Fibroblast of skin of right biceps (primary cell): ENCODE measurements at regions not wholly inside any gene's neighbourhood (a gene's known extent, or its start where the extent isn't known, plus 50 kb on each side); places are given as distances from the start of the nearest gene placed in this dataset.

Experiments used
- DNase-seq: peaks from one replicate; pipeline ENCODE4 v3.0.0-alpha.2; 2013

- DNase-seq, result no peak
These were observed 548.2 kb upstream of the FAT1 start for GRCh38 chr4:187271848-187272247.

DNA sequence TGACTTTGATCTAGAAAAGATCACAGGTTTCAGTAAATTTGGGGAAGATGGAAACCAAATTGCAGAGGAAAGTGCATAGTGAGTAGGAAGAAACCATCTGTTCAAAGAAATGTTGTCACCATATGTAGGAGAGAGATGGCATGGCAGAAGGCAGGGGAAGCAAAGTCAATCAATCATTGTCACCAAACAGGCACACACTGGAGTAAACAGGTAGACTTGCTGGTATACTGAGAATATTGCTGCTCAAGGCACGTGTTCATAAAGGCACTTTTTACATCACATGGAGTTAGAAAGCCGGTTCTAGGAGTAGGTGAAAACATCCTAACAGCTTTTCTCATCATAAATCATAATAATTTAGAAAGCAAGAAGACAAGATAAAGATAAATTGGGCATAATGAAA lies 550.5 kb upstream of the FAT1 start:
- no peak for DNase-seq

GRCh38 chr4:187276736-187277408 lies 553.2 kb upstream of the FAT1 start:
- no peak for DNase-seq

DNA sequence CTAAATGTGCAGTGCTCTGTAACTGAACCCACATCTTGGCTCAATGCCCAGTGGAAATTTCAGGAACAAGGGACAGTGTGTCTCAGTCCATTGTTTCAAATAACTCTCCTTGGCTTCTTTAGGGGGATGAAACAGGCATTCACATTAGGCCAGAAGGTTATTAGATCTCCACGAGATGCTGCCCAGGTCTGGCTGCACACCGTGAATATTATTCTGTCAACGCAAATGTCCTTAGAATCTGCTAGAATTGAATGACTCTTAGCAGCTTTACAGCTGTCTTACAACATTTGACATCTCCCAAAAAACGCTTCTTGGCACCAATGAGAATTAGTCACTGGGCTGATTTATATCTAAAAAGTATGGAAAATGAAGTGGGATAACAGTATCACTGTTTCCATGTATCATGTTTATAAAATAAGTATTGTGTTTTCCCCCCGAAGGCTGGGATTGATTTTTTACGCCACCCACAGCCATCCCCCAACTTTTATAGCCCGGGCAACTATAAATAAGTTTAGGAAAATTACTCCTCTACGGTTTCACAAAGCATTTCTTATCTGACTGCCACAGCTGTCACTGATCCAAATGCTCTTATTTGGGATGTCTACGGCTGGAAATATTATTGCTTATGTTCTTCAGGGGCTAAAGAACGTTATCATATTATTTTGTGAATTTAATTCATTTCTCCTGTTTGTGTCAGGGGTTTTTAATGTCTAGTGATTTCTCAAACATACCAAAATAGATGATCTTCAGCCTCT lies 559.7 kb upstream of the FAT1 start:
- DNase-seq, result peak; percentile 33

DNA sequence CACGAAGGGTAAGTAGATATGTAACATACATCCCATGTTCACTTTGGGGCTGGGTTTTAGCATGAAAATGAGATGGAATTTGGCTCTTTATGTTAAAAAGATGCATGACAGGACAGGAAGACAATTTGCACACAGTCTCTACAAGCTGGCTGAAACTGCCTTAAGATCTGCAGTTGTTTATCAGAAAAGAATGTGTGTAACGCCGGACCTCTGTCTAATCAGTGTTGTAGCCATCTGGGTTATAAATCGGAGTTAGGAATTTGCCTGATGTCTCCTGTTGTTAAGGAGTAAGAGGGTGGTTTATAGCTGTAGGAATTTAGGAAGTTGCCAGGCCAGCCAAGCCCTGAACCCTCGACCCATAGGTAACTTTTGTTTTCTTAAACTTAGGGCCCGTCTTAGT lies 562.9 kb upstream of the FAT1 start:
- DNase-seq, result peak; percentile 41

- DNase-seq, result peak; percentile 62
These were observed 565.7 kb upstream of the FAT1 start for GRCh38 chr4:187289371-187289770.

- DNase-seq, result peak; percentile 87
These were observed 571.2 kb upstream of the FAT1 start for GRCh38 chr4:187294861-187295260.

DNA sequence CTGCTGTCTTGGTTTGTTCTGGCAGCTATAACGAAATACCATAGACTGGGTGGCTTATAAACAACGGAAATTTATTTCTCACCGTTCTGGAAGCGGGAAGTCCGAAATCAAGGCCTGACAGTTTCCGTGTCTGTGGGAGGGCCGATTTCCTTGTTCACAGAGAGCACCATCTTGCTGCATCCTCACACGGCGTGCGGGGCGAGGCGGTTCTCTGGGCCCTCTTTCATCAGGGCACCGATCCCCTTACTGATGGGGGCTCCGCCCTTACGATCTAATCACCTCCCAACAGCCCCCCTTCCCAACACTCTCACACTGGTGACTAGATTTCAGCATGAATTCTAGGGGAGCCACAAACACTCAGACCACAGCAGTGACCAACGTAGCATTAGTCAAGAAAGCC lies 578.3 kb upstream of the FAT1 start:
- DNase-seq, result no peak

- peak; percentile 40 for DNase-seq
These were observed 578.9 kb upstream of the FAT1 start for GRCh38 chr4:187302457-187303150.

DNA sequence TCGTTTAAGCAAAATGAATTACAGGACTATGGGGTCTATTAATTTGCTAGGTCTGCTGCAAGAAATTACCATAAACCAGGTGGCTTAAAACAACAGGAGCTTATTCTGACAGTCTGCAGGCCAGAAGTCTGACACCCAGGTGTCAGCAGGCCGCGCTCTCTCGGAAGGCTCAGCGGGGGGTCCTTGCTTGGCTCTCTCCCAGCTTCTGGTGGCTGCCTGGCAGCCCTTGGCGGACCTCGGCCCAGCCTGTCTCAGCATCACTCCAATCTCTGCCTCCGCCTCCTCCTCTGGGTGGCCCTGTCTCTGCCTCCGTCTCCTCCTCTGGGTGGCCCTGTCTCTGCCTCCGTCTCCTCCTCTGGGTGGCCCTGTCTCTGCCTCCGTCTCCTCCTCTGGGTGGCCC lies 580.5 kb upstream of the FAT1 start:
- no peak for DNase-seq

DNA sequence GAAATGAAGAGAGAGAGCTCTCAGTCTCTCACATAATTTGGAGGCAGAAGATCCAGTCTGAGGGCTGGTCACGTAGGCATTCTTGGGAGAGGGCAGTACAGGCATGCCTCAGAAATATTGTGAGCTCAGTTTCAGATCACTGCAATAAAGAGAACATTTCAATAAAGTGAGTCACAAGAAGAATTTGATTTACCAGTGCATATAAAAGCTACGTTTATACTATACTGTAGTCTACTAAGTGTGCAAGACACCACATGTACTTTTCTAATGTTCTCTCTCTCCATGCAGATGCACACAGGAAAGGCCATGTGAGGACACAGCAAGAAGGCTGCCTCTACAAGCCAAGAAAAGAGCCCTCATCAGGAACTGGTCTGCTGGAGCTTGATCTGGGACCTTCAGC lies 583.5 kb upstream of the FAT1 start:
- DNase-seq, result peak; percentile 33

DNA sequence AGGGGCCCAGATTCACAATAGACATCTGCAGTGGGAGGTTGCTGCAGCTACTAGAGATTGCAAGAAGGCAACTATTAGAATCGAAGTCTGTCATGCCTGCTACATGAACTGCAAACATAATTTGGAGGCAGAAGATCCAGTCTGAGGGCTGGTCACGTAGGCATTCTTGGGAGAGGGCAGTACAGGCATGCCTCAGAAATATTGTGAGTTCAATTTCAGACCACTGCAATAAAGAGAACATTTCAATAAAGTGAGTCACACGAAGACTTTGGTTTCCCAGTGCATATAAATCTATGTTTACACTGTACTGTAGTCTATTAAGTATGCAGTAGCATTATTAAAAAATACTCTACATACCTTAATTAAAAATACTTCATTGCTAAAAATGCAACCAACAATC lies 585.8 kb upstream of the FAT1 start:
- DNase-seq, result peak; percentile 83

- no peak for DNase-seq
These were observed 588.6 kb upstream of the FAT1 start for GRCh38 chr4:187312299-187312698.

DNA sequence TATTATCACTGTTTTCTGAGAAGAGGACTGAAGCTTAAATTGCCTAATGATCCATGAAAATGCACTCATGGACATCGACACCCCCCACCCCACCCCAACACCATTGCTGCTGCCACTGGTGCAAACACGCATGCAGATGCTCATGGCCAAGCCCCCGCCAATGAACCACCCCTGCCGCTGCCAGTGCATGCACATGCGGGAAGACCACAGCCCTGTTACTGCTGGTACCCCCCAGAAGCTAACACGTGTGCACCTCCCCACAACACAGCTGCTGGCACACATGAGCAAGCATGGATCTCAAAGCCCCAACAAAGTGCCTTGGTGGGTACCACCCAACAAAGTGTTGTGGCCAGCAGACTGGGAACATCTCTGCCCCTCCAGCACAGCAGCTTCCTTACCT lies 594.1 kb upstream of the FAT1 start:
- no peak for DNase-seq

DNA sequence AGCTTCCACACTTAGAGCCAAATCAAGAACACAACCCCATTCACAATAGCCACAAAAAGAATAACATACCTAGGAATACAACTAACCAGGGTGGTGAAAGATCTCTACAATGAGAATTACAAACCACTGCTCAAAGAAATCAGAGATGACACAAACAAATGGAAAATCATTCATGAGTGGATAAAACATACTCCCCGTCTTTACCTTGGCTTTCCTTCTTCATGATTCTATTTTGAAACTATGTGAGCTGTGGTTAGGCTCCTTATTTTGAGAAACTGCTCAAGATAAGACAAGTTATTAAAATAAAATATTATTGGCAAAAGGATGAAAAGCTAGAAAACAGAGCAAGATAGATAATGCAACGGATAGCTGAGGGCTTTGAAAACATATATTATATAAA lies 598.1 kb upstream of the FAT1 start:
- peak; percentile 24 for DNase-seq

- DNase-seq, result no peak
These were observed 608.5 kb upstream of the FAT1 start for GRCh38 chr4:187332141-187332540.

GRCh38 chr4:187333151-187333550 lies 609.5 kb upstream of the FAT1 start:
- DNase-seq, result peak; percentile 6

GRCh38 chr4:187335339-187335738 lies 611.7 kb upstream of the FAT1 start:
- no peak for DNase-seq

DNA sequence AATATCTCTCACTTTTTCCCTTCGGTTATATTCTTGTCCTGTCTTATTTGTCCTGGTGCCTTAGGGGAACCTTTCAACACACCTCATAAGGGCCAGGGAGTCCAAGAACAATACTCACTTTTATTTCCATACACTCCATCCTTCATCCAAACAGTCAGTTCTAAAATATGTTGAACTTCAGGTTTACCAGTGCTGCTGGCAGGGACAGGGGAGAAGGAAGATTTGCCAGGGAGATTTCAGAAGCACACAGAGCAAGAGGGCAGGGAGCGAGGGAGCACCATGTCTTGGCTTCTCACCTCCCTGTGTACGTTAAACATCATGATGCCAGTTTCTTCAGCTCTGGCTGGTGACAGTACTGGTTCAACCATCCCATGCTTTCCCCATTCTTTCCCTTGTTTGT lies 631.1 kb upstream of the FAT1 start:
- DNase-seq, result no peak

DNA sequence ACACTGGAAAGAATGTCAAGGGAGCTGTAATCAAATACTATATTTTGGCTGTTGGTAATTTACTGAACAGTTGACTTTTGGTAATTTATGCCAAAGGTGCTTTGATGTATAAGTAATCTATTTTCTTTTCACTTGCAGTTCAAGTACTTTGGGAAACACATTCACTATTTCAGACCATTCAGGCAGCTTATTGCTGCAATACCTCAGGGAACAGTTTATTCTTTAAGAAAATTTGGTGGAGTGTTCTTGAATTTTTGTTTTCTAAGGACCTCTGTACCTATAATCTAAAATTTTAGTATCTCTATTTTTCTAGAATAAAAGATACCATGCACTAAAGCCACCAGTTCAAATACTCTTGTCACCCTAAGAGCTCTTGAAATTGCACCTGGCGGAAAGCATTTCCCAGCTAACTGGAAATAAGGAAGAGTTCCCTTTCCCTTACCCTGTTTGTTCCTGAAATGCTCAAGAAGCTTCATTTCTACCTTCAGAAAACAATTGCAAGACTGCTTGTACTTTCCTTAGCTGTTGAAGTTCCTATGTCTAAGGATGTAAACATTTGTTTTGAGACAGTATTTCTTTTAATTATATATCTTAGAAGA lies 633.5 kb upstream of the FAT1 start:
- no peak for DNase-seq

- no peak for DNase-seq
These were observed 634.2 kb upstream of the FAT1 start for GRCh38 chr4:187357821-187358220.

DNA sequence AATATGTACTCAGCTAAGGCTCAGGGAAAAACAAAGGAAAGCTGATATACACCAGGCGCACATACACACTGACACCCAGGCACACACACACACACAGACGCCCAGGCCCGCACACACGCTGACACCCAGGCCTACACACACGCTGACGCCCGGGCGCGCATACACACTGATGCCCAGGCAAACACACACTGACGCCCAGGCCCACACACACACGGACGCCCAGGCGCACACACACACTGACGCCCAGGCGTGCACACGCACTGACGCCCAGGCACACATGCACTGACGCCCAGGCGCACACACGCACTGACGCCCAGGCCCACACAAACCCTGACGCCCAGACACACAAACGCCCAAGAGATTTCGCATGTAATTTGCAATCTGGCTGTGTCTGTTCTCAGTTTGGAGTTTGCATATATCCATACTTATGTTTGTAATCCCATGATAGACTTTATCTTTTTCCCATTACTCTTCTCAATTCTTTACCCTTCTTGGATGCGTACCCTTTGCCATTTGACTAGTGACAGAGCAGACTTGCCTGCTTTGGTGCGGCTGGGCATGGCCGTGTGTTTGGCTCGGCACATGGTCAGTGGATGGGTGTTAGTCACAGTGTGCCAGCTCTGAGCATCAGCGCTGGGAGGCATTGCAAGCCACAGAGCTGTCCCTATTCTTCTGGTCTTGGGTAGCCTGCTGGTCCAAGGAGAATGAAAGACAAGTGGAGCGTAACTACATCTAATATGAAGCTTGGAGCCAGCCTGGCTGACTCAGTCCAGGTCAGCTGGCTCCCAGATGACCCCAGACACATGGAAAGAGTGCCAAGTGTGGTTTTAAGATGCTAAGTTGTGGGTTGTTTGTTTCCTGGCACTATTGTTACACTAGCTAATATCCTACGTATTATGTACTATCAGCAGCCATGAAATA lies 632.4 kb upstream of the ZFP42 start:
- no peak for DNase-seq

- DNase-seq, result no peak
These were observed 631.2 kb upstream of the ZFP42 start for GRCh38 chr4:187364401-187364800.
